ENCODE measurements at regions not wholly inside any gene's neighbourhood (a gene's known extent, or its start where the extent isn't known, plus 50 kb on each side); places are given as distances from the start of the nearest gene placed in this dataset.

DNA sequence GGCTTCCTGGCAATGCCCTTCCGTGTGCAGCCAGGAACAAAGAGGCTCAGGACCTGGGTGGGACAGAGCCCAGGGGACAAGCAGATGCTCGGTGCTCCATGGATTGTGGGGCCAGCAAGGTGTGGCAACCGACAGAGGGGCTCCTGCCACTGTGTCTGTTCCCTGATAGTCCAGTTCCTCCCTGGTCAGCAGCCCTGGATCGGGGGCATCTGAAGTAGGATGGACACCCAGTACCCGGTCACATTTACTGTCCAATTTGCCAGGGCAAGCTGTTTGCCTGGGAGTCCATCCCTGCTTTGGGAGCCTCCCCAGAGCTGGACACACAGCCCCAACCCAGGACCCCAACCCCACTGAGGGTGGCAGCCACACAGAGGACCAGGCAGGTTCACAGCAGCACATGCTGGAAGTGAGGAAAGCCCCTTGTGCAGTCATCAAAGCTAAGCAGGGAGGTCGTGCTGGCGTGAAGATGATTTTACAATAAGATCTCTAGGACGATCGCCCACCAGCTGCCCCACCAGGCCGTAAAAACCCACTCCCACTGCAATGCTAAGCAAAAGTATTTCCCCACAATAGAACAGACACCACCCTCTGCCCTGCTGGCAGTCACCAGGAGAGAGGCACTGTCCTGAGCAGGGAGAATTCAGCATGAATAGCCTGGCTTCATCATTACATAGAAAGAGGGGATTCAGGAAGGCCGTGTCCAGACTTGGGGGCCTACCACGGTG lies 141.7 kb downstream of the NDUFA10 start:
- no peak overlapping the region for H3K27ac ChIP-seq (ENCODE audit: extremely low read depth, low read depth, low read length)
- 19% methylated on average over 10 of the region's 12 CpGs for WGBS (ENCODE audit: insufficient coverage, low coverage, missing lambda C conversion rate)
- no peak for ATAC-seq
- H3K4me2 ChIP-seq (ENCODE audit: insufficient read depth, low read length) = no peak overlapping the region
- H2AFZ ChIP-seq (ENCODE audit: low read depth, low read length) = no peak overlapping the region
- H3K9ac ChIP-seq (ENCODE audit: insufficient read depth in 1 of 2, low read depth in 2 of 2, low read length in 2 of 2) = no peak overlapping the region
- H3K9me1 ChIP-seq (ENCODE audit: control insufficient read depth, insufficient read depth, low read length) = no peaks in the 10 kb centered on the region
- POLR2A ChIA-PET = no interaction called here
- TF ChIP-seq SPI1 (IDR thresholded peaks at IDR 0.05; ENCODE audit: borderline replicate concordance, low read depth, low read length) (no peak), RB1 (IDR thresholded peaks at IDR 0.05; ENCODE audit: low read depth) (no peak), NFRKB (IDR thresholded peaks at IDR 0.05; ENCODE audit: low read depth) (no peak), FOXM1 (IDR thresholded peaks at IDR 0.05; ENCODE audit: low read depth) (no peak), FOXM1 (CRISPR knock-in tag; IDR thresholded peaks at IDR 0.05; ENCODE audit: low read depth) (no peak), ZNF408 (CRISPR knock-in tag; IDR thresholded peaks at IDR 0.05; ENCODE audit: low read depth) (no peak), KDM4B (IDR thresholded peaks at IDR 0.05; ENCODE audit: borderline replicate concordance in 2 of 2, low read depth in 1 of 2) (no peak)
- TF ChIP-seq, protein P1, sequence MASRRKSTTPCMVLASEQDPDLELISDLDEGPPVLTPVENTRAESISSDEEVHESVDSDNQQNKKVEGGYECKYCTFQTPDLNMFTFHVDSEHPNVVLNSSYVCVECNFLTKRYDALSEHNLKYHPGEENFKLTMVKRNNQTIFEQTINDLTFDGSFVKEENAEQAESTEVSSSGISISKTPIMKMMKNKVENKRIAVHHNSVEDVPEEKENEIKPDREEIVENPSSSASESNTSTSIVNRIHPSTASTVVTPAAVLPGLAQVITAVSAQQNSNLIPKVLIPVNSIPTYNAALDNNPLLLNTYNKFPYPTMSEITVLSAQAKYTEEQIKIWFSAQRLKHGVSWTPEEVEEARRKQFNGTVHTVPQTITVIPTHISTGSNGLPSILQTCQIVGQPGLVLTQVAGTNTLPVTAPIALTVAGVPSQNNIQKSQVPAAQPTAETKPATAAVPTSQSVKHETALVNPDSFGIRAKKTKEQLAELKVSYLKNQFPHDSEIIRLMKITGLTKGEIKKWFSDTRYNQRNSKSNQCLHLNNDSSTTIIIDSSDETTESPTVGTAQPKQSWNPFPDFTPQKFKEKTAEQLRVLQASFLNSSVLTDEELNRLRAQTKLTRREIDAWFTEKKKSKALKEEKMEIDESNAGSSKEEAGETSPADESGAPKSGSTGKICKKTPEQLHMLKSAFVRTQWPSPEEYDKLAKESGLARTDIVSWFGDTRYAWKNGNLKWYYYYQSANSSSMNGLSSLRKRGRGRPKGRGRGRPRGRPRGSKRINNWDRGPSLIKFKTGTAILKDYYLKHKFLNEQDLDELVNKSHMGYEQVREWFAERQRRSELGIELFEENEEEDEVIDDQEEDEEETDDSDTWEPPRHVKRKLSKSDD (conservative IDR thresholded peaks at IDR 0.05; ENCODE audit: low read length) = no peak
- TF ChIP-seq, protein P2, sequence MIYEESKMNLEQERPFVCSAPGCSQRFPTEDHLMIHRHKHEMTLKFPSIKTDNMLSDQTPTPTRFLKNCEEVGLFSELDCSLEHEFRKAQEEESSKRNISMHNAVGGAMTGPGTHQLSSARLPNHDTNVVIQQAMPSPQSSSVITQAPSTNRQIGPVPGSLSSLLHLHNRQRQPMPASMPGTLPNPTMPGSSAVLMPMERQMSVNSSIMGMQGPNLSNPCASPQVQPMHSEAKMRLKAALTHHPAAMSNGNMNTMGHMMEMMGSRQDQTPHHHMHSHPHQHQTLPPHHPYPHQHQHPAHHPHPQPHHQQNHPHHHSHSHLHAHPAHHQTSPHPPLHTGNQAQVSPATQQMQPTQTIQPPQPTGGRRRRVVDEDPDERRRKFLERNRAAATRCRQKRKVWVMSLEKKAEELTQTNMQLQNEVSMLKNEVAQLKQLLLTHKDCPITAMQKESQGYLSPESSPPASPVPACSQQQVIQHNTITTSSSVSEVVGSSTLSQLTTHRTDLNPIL (CRISPR knock-in tag; IDR thresholded peaks at IDR 0.05) = no peak
- TF ChIP-seq, protein P3, sequence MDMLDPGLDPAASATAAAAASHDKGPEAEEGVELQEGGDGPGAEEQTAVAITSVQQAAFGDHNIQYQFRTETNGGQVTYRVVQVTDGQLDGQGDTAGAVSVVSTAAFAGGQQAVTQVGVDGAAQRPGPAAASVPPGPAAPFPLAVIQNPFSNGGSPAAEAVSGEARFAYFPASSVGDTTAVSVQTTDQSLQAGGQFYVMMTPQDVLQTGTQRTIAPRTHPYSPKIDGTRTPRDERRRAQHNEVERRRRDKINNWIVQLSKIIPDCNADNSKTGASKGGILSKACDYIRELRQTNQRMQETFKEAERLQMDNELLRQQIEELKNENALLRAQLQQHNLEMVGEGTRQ (CRISPR knock-in tag; IDR thresholded peaks at IDR 0.05) = no peak
- TF ChIP-seq, protein P4, sequence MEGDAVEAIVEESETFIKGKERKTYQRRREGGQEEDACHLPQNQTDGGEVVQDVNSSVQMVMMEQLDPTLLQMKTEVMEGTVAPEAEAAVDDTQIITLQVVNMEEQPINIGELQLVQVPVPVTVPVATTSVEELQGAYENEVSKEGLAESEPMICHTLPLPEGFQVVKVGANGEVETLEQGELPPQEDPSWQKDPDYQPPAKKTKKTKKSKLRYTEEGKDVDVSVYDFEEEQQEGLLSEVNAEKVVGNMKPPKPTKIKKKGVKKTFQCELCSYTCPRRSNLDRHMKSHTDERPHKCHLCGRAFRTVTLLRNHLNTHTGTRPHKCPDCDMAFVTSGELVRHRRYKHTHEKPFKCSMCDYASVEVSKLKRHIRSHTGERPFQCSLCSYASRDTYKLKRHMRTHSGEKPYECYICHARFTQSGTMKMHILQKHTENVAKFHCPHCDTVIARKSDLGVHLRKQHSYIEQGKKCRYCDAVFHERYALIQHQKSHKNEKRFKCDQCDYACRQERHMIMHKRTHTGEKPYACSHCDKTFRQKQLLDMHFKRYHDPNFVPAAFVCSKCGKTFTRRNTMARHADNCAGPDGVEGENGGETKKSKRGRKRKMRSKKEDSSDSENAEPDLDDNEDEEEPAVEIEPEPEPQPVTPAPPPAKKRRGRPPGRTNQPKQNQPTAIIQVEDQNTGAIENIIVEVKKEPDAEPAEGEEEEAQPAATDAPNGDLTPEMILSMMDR (IDR thresholded peaks at IDR 0.05 in 2 of 3, conservative IDR thresholded peaks at IDR 0.05 in 1 of 3; ENCODE audit: insufficient read depth in 2 of 3, low read depth in 1 of 3, low read length in 3 of 3) = no peak
- TF ChIP-seq, protein P5, sequence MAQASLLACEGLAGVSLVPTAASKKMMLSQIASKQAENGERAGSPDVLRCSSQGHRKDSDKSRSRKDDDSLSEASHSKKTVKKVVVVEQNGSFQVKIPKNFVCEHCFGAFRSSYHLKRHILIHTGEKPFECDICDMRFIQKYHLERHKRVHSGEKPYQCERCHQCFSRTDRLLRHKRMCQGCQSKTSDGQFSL (CRISPR knock-in tag; IDR thresholded peaks at IDR 0.05) = no peak
- TF ChIP-seq, protein P5 (tag; IDR thresholded peaks at IDR 0.05) = no peak
- no peak overlapping the region for H3K4me3 ChIP-seq
- H3K4me1 ChIP-seq (replicated peaks in 1 of 2; ENCODE audit: control insufficient read depth in 2 of 2, insufficient read depth in 2 of 2, low read length in 2 of 2) = no peaks in the 10 kb centered on the region
- no peak for DNase-seq (ENCODE audit: extremely low read depth in 1 of 4, low spot score in 3 of 4)
- intact Hi-C loops (cut with micrococcal nuclease) (no loop called here), in situ Hi-C loops (cut with MboI) (no loop called here)
- no peaks in the 10 kb centered on the region for H4K20me1 ChIP-seq (replicated peaks; ENCODE audit: control insufficient read depth, insufficient read depth, low read length)
- no peaks in the 10 kb centered on the region for H3K36me3 ChIP-seq (ENCODE audit: control insufficient read depth, insufficient read depth, low read length)
- H3K27me3 ChIP-seq (ENCODE audit: control insufficient read depth in 2 of 2, insufficient read depth in 2 of 2, low read length in 2 of 2) = no peaks in the 10 kb centered on the region
- BruUV-seq (replicated peaks) = no TSS peak
- no peak for FAIRE-seq
- H3K79me2 ChIP-seq (ENCODE audit: control insufficient read depth, insufficient read depth, low read length) = no peaks in the 10 kb centered on the region
- peaks cover 3% of the 10 kb centered on the region; the same call in 1 of the 2 replicates for H3K9me3 ChIP-seq (replicated peaks; ENCODE audit: control insufficient read depth, insufficient read depth, low read depth, low read length)
- CTCF ChIA-PET (ENCODE audit: low intra/inter-chr PET ratio) = no interaction called here
